Activated CD4-positive, alpha-beta T cell treated with anti-CD3 and anti-CD28 coated beads, Interleukin-2, amount 50 U/mL, for 48 hours (primary cell): ENCODE measurements at regions not wholly inside any gene's neighbourhood (a gene's known extent, or its start where the extent isn't known, plus 50 kb on each side); places are given as distances from the start of the nearest gene placed in this dataset.
"Not testable (repeated sequence)": the region's sequence is repeated elsewhere in the genome, so short reads cannot be mapped to it uniquely, and the experiment has no call there.

Experiments
- DNase-seq, 2 experiments: peaks; one replicate each; pipeline ENCODE4 v3.0.0-alpha.2; 2020

GRCh38 chr14:97155320-97155719, 358.1 kb downstream of the VRK1 start:
- DNase-seq: no peak

GRCh38 chr14:97155814-97156213, 358.6 kb downstream of the VRK1 start:
- DNase-seq: no peak

- DNase-seq: no peak
Measured at GRCh38 chr14:97156705-97157104, 359.5 kb downstream of the VRK1 start.

GRCh38 chr14:97158102-97158501, 360.9 kb downstream of the VRK1 start:
- DNase-seq: no peak

GRCh38 chr14:97159124-97159523, 361.9 kb downstream of the VRK1 start:
- no peak for DNase-seq

- DNase-seq: no peak
Measured at GRCh38 chr14:97162621-97163020, 365.4 kb downstream of the VRK1 start.

- DNase-seq: no peak
Measured at GRCh38 chr14:97164021-97164420, 366.8 kb downstream of the VRK1 start.

GRCh38 chr14:97166497-97166896, 369.3 kb downstream of the VRK1 start:
- no peak for DNase-seq

GRCh38 chr14:97167577-97167976, 370.4 kb downstream of the VRK1 start:
- not testable (repeated sequence) for DNase-seq

GRCh38 chr14:97172644-97173043, 375.5 kb downstream of the VRK1 start:
- DNase-seq: no peak

- peak in 1 of 2 experiments; percentile 23 for DNase-seq
Measured at GRCh38 chr14:97177016-97177415, 379.8 kb downstream of the VRK1 start.

GRCh38 chr14:97177635-97178034, 380.5 kb downstream of the VRK1 start:
- no peak for DNase-seq

GRCh38 chr14:97178781-97179180, 381.6 kb downstream of the VRK1 start:
- DNase-seq: peak in 1 of 2 experiments; percentile 17

- DNase-seq: peak; percentile 9 to 33
Measured at GRCh38 chr14:97179573-97179972, 382.4 kb downstream of the VRK1 start.

GRCh38 chr14:97180304-97181200, 383.4 kb downstream of the VRK1 start:
- DNase-seq: no peak

GRCh38 chr14:97185186-97185585, 388.0 kb downstream of the VRK1 start:
- peak in 1 of 2 experiments; percentile 28 for DNase-seq

- no peak for DNase-seq
Measured at GRCh38 chr14:97187916-97188315, 390.7 kb downstream of the VRK1 start.

GRCh38 chr14:97196336-97196735, 399.2 kb downstream of the VRK1 start:
- no peak for DNase-seq

GRCh38 chr14:97198813-97199212, 401.6 kb downstream of the VRK1 start:
- no peak for DNase-seq

- no peak for DNase-seq
Measured at GRCh38 chr14:97200245-97200644, 403.1 kb downstream of the VRK1 start.

GRCh38 chr14:97206916-97207315, 409.7 kb downstream of the VRK1 start:
- DNase-seq: no peak

GRCh38 chr14:97210202-97210601, 413.0 kb downstream of the VRK1 start:
- no peak for DNase-seq

GRCh38 chr14:97212399-97212798, 415.2 kb downstream of the VRK1 start:
- DNase-seq: no peak

GRCh38 chr14:97213720-97214119, 416.5 kb downstream of the VRK1 start:
- no peak for DNase-seq
